ENCODE measurements at regions not wholly inside any gene's neighbourhood (a gene's known extent, or its start where the extent isn't known, plus 50 kb on each side); places are given as distances from the start of the nearest gene placed in this dataset.

GRCh38 chr10:6984971-6985370 lies 404.9 kb upstream of the PRKCQ start:
- TF ChIP-seq TCF12 (IDR thresholded peaks at IDR 0.05; ENCODE audit: low read depth) (no peak), TAF1 (IDR thresholded peaks at IDR 0.05; ENCODE audit: low read depth) (no peak), EP300 (IDR thresholded peaks at IDR 0.05; ENCODE audit: borderline replicate concordance) (no peak), ZBTB7A (IDR thresholded peaks at IDR 0.05; ENCODE audit: low read depth) (no peak), RAD21 (IDR thresholded peaks at IDR 0.05; ENCODE audit: low read depth) (no peak), YY1 (IDR thresholded peaks at IDR 0.05; ENCODE audit: low read depth) (no peak), MAX (IDR thresholded peaks at IDR 0.05) (no peak), USF1 (IDR thresholded peaks at IDR 0.05) (no peak), NFIC (IDR thresholded peaks at IDR 0.05) (no peak), CEBPB (IDR thresholded peaks at IDR 0.05) (no peak), CREB1 (IDR thresholded peaks at IDR 0.05; ENCODE audit: low read depth) (no peak), EGR1 (IDR thresholded peaks at IDR 0.05) (no peak), FOXM1 (IDR thresholded peaks at IDR 0.05; ENCODE audit: borderline replicate concordance, low read depth) (no peak), REST (IDR thresholded peaks at IDR 0.05; ENCODE audit: low read depth) (no peak), TEAD4 (IDR thresholded peaks at IDR 0.05) (no peak)

GRCh38 chr10:6980353-6980752 lies 400.3 kb upstream of the PRKCQ start:
- TF ChIP-seq MAX (IDR thresholded peaks at IDR 0.05) = no peak
- TF ChIP-seq RAD21 (IDR thresholded peaks at IDR 0.05; ENCODE audit: low read depth) = no peak
- no peak for TF ChIP-seq TAF1 (IDR thresholded peaks at IDR 0.05; ENCODE audit: low read depth)
- no peak for TF ChIP-seq REST (IDR thresholded peaks at IDR 0.05; ENCODE audit: low read depth)
- TF ChIP-seq USF1 (IDR thresholded peaks at IDR 0.05) = no peak
- no peak for TF ChIP-seq EGR1 (IDR thresholded peaks at IDR 0.05)
- TF ChIP-seq FOXM1 (IDR thresholded peaks at IDR 0.05; ENCODE audit: borderline replicate concordance, low read depth) = no peak
- TF ChIP-seq CREB1 (IDR thresholded peaks at IDR 0.05; ENCODE audit: low read depth) = no peak
- no peak for TF ChIP-seq TEAD4 (IDR thresholded peaks at IDR 0.05)
- no peak for TF ChIP-seq ZBTB7A (IDR thresholded peaks at IDR 0.05; ENCODE audit: low read depth)
- no peak for TF ChIP-seq TCF12 (IDR thresholded peaks at IDR 0.05; ENCODE audit: low read depth)
- no peak for TF ChIP-seq CEBPB (IDR thresholded peaks at IDR 0.05)
- no peak for TF ChIP-seq EP300 (IDR thresholded peaks at IDR 0.05; ENCODE audit: borderline replicate concordance)
- no peak for TF ChIP-seq YY1 (IDR thresholded peaks at IDR 0.05; ENCODE audit: low read depth)
- no peak for TF ChIP-seq NFIC (IDR thresholded peaks at IDR 0.05)

- TF ChIP-seq USF1 (IDR thresholded peaks at IDR 0.05) (no peak), REST (IDR thresholded peaks at IDR 0.05; ENCODE audit: low read depth) (no peak), NFIC (IDR thresholded peaks at IDR 0.05) (no peak), TAF1 (IDR thresholded peaks at IDR 0.05; ENCODE audit: low read depth) (no peak), MAX (IDR thresholded peaks at IDR 0.05) (no peak), TCF12 (IDR thresholded peaks at IDR 0.05; ENCODE audit: low read depth) (no peak), FOXM1 (IDR thresholded peaks at IDR 0.05; ENCODE audit: borderline replicate concordance, low read depth) (no peak), YY1 (IDR thresholded peaks at IDR 0.05; ENCODE audit: low read depth) (no peak), CEBPB (IDR thresholded peaks at IDR 0.05) (no peak), EGR1 (IDR thresholded peaks at IDR 0.05) (no peak), RAD21 (IDR thresholded peaks at IDR 0.05; ENCODE audit: low read depth) (no peak), EP300 (IDR thresholded peaks at IDR 0.05; ENCODE audit: borderline replicate concordance) (no peak), CREB1 (IDR thresholded peaks at IDR 0.05; ENCODE audit: low read depth) (no peak), ZBTB7A (IDR thresholded peaks at IDR 0.05; ENCODE audit: low read depth) (no peak), TEAD4 (IDR thresholded peaks at IDR 0.05) (no peak)
Measured at GRCh38 chr10:6979371-6979770, 399.3 kb upstream of the PRKCQ start.

Data from Ishikawa (cell line).